ENCODE measurements at regions not wholly inside any gene's neighbourhood (a gene's known extent, or its start where the extent isn't known, plus 50 kb on each side); places are given as distances from the start of the nearest gene placed in this dataset.

- Mint-ChIP-seq H3K27ac (peak overlapping the region; percentile 94), H3K36me3 (no peaks in the 10 kb centered on the region), H3K9me3 (peaks cover 7% of the 10 kb centered on the region), H3K27me3 (ENCODE audit: low read depth) (no peaks in the 10 kb centered on the region), H3K4me1 (peaks cover 14% of the 10 kb centered on the region), H3K4me3 (no peak overlapping the region)
- DNase-seq (ENCODE audit: low spot score in 2 of 2, unreplicated experiment in 2 of 2) = no peak
- TF ChIP-seq, protein P1, sequence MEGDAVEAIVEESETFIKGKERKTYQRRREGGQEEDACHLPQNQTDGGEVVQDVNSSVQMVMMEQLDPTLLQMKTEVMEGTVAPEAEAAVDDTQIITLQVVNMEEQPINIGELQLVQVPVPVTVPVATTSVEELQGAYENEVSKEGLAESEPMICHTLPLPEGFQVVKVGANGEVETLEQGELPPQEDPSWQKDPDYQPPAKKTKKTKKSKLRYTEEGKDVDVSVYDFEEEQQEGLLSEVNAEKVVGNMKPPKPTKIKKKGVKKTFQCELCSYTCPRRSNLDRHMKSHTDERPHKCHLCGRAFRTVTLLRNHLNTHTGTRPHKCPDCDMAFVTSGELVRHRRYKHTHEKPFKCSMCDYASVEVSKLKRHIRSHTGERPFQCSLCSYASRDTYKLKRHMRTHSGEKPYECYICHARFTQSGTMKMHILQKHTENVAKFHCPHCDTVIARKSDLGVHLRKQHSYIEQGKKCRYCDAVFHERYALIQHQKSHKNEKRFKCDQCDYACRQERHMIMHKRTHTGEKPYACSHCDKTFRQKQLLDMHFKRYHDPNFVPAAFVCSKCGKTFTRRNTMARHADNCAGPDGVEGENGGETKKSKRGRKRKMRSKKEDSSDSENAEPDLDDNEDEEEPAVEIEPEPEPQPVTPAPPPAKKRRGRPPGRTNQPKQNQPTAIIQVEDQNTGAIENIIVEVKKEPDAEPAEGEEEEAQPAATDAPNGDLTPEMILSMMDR (IDR thresholded peaks at IDR 0.05; ENCODE audit: unreplicated experiment) = no peak
These were observed 76.8 kb upstream of the COX20 start for GRCh38 chr1:244758708-244759107.

DNA sequence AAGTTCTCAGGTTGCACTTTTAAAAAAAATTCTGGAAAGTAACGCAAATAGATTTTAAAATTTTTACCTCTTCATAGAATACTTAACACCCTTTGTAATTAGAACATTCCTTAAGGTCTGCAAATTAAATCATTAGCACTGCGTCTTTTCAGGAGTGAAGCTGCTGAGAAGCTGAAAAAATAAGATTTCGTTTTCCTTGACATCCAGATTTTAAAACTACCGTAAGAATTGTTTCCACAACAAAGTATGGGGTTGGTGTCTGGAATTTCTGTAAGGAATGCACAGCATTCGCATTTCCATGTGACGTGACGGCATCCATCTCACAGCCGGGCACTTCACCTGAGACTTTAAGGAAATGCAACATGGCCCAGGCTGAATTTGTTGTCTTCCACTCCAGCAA lies 76.3 kb upstream of the COX20 start:
- Mint-ChIP-seq H3K36me3 (no peaks in the 10 kb centered on the region), H3K4me3 (no peak overlapping the region), H3K27me3 (ENCODE audit: low read depth) (no peaks in the 10 kb centered on the region), H3K27ac (peak overlapping the region; percentile 94), H3K9me3 (peaks cover 7% of the 10 kb centered on the region), H3K4me1 (peaks cover 14% of the 10 kb centered on the region)
- DNase-seq (ENCODE audit: low spot score in 2 of 2, unreplicated experiment in 2 of 2) = no peak
- TF ChIP-seq, protein P1 (IDR thresholded peaks at IDR 0.05; ENCODE audit: unreplicated experiment) = no peak

- DNase-seq (ENCODE audit: low spot score in 2 of 2, unreplicated experiment in 2 of 2) = no peak
- Mint-ChIP-seq H3K27ac (peak overlapping the region; percentile 8), H3K36me3 (no peaks in the 10 kb centered on the region), H3K4me1 (peaks cover 14% of the 10 kb centered on the region), H3K4me3 (no peak overlapping the region), H3K9me3 (peaks cover 7% of the 10 kb centered on the region), H3K27me3 (ENCODE audit: low read depth) (no peaks in the 10 kb centered on the region)
- TF ChIP-seq, protein P1 (IDR thresholded peaks at IDR 0.05; ENCODE audit: unreplicated experiment) = no peak
These were observed 75.0 kb upstream of the COX20 start for GRCh38 chr1:244760471-244760870.

GRCh38 chr1:244761279-244761678 lies 74.2 kb upstream of the COX20 start:
- peaks cover 7% of the 10 kb centered on the region for H3K9me3 Mint-ChIP-seq
- no peak overlapping the region for H3K27ac Mint-ChIP-seq
- TF ChIP-seq, protein P1 (IDR thresholded peaks at IDR 0.05; ENCODE audit: unreplicated experiment) = no peak
- DNase-seq (ENCODE audit: low spot score in 2 of 2, unreplicated experiment in 2 of 2) = no peak
- no peaks in the 10 kb centered on the region for H3K36me3 Mint-ChIP-seq
- H3K27me3 Mint-ChIP-seq (ENCODE audit: low read depth) = no peaks in the 10 kb centered on the region
- H3K4me3 Mint-ChIP-seq = no peak overlapping the region
- peaks cover 14% of the 10 kb centered on the region for H3K4me1 Mint-ChIP-seq

DNA sequence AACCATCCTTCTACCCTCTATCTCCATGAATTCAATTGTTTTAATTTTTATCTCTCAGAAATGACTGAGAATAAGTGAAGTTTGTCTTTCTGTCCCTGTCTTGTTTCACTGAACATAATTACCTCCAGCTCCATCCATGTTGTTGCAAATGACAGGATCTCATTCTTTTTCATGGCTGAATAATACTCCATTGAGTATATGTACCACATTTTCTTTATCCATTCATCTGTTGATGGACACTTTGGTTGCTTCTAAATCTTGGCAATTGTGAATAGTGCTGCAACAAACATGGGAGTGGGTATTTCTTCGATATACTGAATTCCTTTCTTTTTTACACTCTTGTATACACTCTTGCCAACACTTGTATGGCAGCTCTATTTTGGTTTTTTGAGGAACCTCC lies 72.8 kb upstream of the COX20 start:
- Mint-ChIP-seq H3K36me3 (no peaks in the 10 kb centered on the region), H3K27ac (no peak overlapping the region), H3K4me3 (no peak overlapping the region), H3K4me1 (peaks cover 11% of the 10 kb centered on the region), H3K9me3 (peaks cover 20% of the 10 kb centered on the region), H3K27me3 (ENCODE audit: low read depth) (no peaks in the 10 kb centered on the region)
- no peak for DNase-seq (ENCODE audit: low spot score in 2 of 2, unreplicated experiment in 2 of 2)
- TF ChIP-seq, protein P1 (IDR thresholded peaks at IDR 0.05; ENCODE audit: unreplicated experiment) = no peak

DNA sequence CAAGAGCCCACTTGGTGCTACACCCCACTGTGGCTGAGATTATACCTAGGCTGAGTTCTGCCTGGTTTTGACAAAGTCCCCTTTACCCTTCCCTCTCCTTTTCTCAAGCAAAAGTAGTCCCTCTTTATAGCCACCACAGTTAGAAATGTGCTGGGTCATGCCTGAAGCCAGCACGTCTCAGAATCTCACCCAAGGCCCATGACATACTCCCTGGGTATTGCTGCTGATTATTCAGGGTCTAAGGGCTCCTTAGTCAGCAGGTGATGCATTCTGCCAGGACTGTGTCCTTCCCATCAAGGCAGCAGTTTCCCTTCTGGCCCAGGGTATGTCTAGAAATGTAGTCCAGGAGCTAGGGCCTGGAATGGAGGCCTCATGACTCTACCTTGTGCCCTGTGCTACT lies 67.3 kb upstream of the COX20 start:
- no peak overlapping the region for H3K4me3 Mint-ChIP-seq
- peaks cover 13% of the 10 kb centered on the region for H3K9me3 Mint-ChIP-seq
- no peaks in the 10 kb centered on the region for H3K4me1 Mint-ChIP-seq
- H3K27ac Mint-ChIP-seq = no peak overlapping the region
- no peak for DNase-seq (ENCODE audit: low spot score in 2 of 2, unreplicated experiment in 2 of 2)
- no peaks in the 10 kb centered on the region for H3K27me3 Mint-ChIP-seq (ENCODE audit: low read depth)
- no peaks in the 10 kb centered on the region for H3K36me3 Mint-ChIP-seq
- TF ChIP-seq, protein P1 (IDR thresholded peaks at IDR 0.05; ENCODE audit: unreplicated experiment) = no peak

Data from mesothelial cell of epicardium (in vitro differentiated cells).